Astrocyte (in vitro differentiated cells and primary cell): ENCODE measurements at regions not wholly inside any gene's neighbourhood (a gene's known extent, or its start where the extent isn't known, plus 50 kb on each side); places are given as distances from the start of the nearest gene placed in this dataset.

ENCODE experiments used
- DNase-seq: peaks from one replicate; pipeline ENCODE4 v3.0.0-alpha.2; 2010; ENCODE audit warnings: low read depth
- FAIRE-seq: peaks from 2 replicates; lab custom pipeline; 2011; peaks lifted over from hg19 to GRCh38; lab: Jason Lieb, UNC
- H2AFZ ChIP-seq: 2 replicates; pipeline ENCODE4 v1.6.0; 2012; ENCODE audit warnings: low read depth, low read length, inconsistent platforms
- H3K27ac ChIP-seq: 2 replicates; pipeline ENCODE4 v1.5.1; 2011; ENCODE audit warnings: low read depth, low read length, inconsistent platforms
- H3K27me3 ChIP-seq: 2 replicates; pipeline ENCODE4 v1.6.0; 2011; ENCODE audit warnings: low read length, inconsistent platforms; ENCODE audit not compliant: insufficient read depth
- H3K36me3 ChIP-seq: 2 replicates; pipeline ENCODE4 v1.5.1; 2011; ENCODE audit warnings: low read length, inconsistent platforms; ENCODE audit not compliant: insufficient read depth
- H3K4me1 ChIP-seq: 2 replicates; pipeline ENCODE4 v1.5.1; 2011; ENCODE audit warnings: low read length, inconsistent platforms; ENCODE audit not compliant: insufficient read depth
- H3K4me2 ChIP-seq: 2 replicates; pipeline ENCODE4 v1.6.0; 2012; ENCODE audit warnings: low read length, inconsistent platforms
- H3K4me3 ChIP-seq: 2 replicates; pipeline ENCODE4 v1.5.1; 2011; ENCODE audit warnings: low read depth, mild to moderate bottlenecking, low read length, inconsistent platforms; ENCODE audit not compliant: insufficient read depth
- H3K79me2 ChIP-seq: 2 replicates; pipeline ENCODE4 v1.6.0; 2012; ENCODE audit warnings: mild to moderate bottlenecking, low read length, inconsistent platforms; ENCODE audit not compliant: insufficient read depth
- H3K9ac ChIP-seq: 2 replicates; pipeline ENCODE4 v1.6.0; 2012; ENCODE audit warnings: mild to moderate bottlenecking, low read length, inconsistent platforms
- H3K9me3 ChIP-seq: 2 replicates; pipeline ENCODE4 v1.5.1; 2012; ENCODE audit warnings: low read depth, mild to moderate bottlenecking, low read length, inconsistent platforms; ENCODE audit not compliant: insufficient read depth
- H4K20me1 ChIP-seq: 2 replicates; pipeline ENCODE4 v1.6.0; 2012; ENCODE audit warnings: low read length, inconsistent platforms; ENCODE audit not compliant: insufficient read depth
- H3K27ac Mint-ChIP-seq: one replicate; pipeline ENCODE4 v1.8.0; 2021; ENCODE audit warnings: mild to moderate bottlenecking, mixed read lengths; ENCODE audit not compliant: unreplicated experiment
- H3K27me3 Mint-ChIP-seq: one replicate; pipeline ENCODE4 v1.8.0; 2021; ENCODE audit warnings: low read depth, mixed read lengths; ENCODE audit not compliant: unreplicated experiment
- H3K36me3 Mint-ChIP-seq: one replicate; pipeline ENCODE4 v1.8.0; 2021; ENCODE audit warnings: low read depth, mixed read lengths; ENCODE audit not compliant: unreplicated experiment
- H3K4me1 Mint-ChIP-seq: one replicate; pipeline ENCODE4 v1.8.0; 2021; ENCODE audit warnings: low read depth, mixed read lengths; ENCODE audit not compliant: unreplicated experiment
- H3K4me3 Mint-ChIP-seq: one replicate; pipeline ENCODE4 v1.8.0; 2021; ENCODE audit warnings: mild to moderate bottlenecking, moderate library complexity, mixed read lengths; ENCODE audit not compliant: unreplicated experiment
- H3K9me3 Mint-ChIP-seq: one replicate; pipeline ENCODE4 v1.8.0; 2021; ENCODE audit warnings: mild to moderate bottlenecking, mixed read lengths; ENCODE audit not compliant: unreplicated experiment
- EZH2 ChIP-seq: IDR thresholded peaks from 2 replicates; pipeline ENCODE4 v1.6.1; 2012; ENCODE audit warnings: mild to moderate bottlenecking, low read length, inconsistent platforms; ENCODE audit not compliant: insufficient read depth
- TF ChIP-seq, protein P1 (sequence below): IDR thresholded peaks from 2 replicates; pipeline ENCODE4 v1.5.1; 2011; ENCODE audit warnings: low read depth, mild to moderate bottlenecking, inconsistent platforms, low read length, moderate library complexity; ENCODE audit not compliant: insufficient read depth

DNA sequence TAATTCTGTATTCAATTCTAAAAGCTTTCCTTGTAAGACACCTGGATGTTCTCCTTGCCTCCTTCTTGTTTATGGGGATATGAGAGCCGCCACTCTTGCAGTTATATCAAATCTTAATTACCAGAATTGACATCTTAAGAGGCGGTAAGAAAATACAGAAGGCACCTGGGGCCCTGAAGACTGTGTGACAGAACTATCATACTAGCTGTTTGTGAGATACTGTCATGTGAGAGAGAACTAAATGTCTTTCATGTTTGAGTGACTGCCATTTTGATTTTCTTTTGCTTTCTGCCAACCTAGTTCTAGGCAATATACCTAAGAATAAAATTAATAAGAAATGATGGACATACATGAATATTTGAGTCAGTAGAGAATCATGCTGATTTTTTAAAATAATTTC lies 340.2 kb upstream of the SMIM31 start:
- Histone ChIP-seq H3K9me3 (no peaks in the 10 kb centered on the region), H3K27ac (no peak overlapping the region), H3K27me3 (no peaks in the 10 kb centered on the region), H4K20me1 (no peaks in the 10 kb centered on the region), H3K4me3 (no peak overlapping the region), H3K79me2 (no peaks in the 10 kb centered on the region), H2AFZ (no peak overlapping the region), H3K9ac (no peak overlapping the region), H3K4me2 (no peak overlapping the region), H3K4me1 (no peaks in the 10 kb centered on the region), H3K36me3 (no peaks in the 10 kb centered on the region)
- DNase-seq: no peak
- H3K36me3 Mint-ChIP-seq: no peaks in the 10 kb centered on the region
- no peaks in the 10 kb centered on the region for H3K4me1 Mint-ChIP-seq
- no peaks in the 10 kb centered on the region for H3K27me3 Mint-ChIP-seq
- H3K27ac Mint-ChIP-seq: no peak overlapping the region
- no peak for TF ChIP-seq EZH2
- TF ChIP-seq, protein P1, sequence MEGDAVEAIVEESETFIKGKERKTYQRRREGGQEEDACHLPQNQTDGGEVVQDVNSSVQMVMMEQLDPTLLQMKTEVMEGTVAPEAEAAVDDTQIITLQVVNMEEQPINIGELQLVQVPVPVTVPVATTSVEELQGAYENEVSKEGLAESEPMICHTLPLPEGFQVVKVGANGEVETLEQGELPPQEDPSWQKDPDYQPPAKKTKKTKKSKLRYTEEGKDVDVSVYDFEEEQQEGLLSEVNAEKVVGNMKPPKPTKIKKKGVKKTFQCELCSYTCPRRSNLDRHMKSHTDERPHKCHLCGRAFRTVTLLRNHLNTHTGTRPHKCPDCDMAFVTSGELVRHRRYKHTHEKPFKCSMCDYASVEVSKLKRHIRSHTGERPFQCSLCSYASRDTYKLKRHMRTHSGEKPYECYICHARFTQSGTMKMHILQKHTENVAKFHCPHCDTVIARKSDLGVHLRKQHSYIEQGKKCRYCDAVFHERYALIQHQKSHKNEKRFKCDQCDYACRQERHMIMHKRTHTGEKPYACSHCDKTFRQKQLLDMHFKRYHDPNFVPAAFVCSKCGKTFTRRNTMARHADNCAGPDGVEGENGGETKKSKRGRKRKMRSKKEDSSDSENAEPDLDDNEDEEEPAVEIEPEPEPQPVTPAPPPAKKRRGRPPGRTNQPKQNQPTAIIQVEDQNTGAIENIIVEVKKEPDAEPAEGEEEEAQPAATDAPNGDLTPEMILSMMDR: no peak
- no peak for FAIRE-seq
- peaks cover 6% of the 10 kb centered on the region for H3K9me3 Mint-ChIP-seq
- H3K4me3 Mint-ChIP-seq: no peak overlapping the region

DNA sequence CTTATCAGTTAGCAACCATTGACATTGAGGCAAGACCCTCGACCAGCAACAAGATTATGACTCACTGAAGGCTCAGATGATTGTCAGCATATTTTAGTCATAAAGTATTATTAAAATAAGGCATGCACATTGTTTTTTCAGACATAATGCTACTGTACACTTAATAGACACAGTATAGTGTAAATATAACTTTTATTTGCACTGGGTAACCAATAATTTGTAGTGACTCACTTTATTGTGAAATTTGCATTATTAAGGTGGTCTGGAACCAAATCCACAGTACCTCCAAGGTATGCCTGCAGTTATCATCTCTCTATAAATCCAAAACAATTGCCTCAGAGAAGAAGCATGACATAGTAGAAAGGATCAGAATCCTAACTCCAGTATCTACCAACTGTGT lies 330.1 kb upstream of the SMIM31 start:
- FAIRE-seq (no peak), DNase-seq (no peak)
- H3K4me2 ChIP-seq: no peak overlapping the region
- no peaks in the 10 kb centered on the region for H3K4me1 ChIP-seq
- H3K27me3 Mint-ChIP-seq: no peaks in the 10 kb centered on the region
- peaks cover 5% of the 10 kb centered on the region for H3K9me3 Mint-ChIP-seq
- H3K9ac ChIP-seq: no peak overlapping the region
- H3K4me3 Mint-ChIP-seq: no peak overlapping the region
- no peaks in the 10 kb centered on the region for H3K79me2 ChIP-seq
- no peak overlapping the region for H2AFZ ChIP-seq
- H3K27ac Mint-ChIP-seq: no peak overlapping the region
- no peaks in the 10 kb centered on the region for H3K4me1 Mint-ChIP-seq
- no peaks in the 10 kb centered on the region for H4K20me1 ChIP-seq
- H3K27me3 ChIP-seq: no peaks in the 10 kb centered on the region
- H3K4me3 ChIP-seq: no peak overlapping the region
- H3K9me3 ChIP-seq: no peaks in the 10 kb centered on the region
- no peak overlapping the region for H3K27ac ChIP-seq
- H3K36me3 Mint-ChIP-seq: no peaks in the 10 kb centered on the region
- no peaks in the 10 kb centered on the region for H3K36me3 ChIP-seq
- no peak for TF ChIP-seq EZH2
- TF ChIP-seq, protein P1: no peak

DNA sequence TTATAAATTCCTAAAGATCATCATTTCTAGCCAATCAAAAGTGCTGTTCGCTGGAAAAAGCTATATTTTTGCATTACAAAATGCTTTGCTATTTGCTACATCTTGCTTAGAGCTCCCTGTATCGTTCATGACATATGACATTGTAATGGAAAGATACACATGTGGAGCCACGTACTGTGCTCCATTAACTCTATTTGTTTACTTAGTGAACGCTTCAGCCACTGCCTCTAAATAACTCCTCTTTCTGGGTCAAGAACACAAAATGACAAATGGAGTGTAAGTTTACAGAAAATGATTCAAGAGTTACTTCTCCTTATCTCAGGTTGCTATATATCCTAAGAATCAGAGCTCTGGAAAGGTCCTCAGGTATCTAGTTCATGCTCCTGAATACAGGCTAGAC lies 329.1 kb upstream of the SMIM31 start:
- TF ChIP-seq, protein P1: no peak
- TF ChIP-seq EZH2: no peak
- no peaks in the 10 kb centered on the region for H3K27me3 Mint-ChIP-seq
- Histone ChIP-seq H4K20me1 (no peaks in the 10 kb centered on the region), H3K9ac (no peak overlapping the region), H3K79me2 (no peaks in the 10 kb centered on the region), H2AFZ (no peak overlapping the region), H3K4me3 (no peak overlapping the region), H3K36me3 (no peaks in the 10 kb centered on the region), H3K4me1 (no peaks in the 10 kb centered on the region), H3K27ac (no peak overlapping the region), H3K4me2 (no peak overlapping the region), H3K27me3 (no peaks in the 10 kb centered on the region), H3K9me3 (no peaks in the 10 kb centered on the region)
- no peaks in the 10 kb centered on the region for H3K36me3 Mint-ChIP-seq
- H3K27ac Mint-ChIP-seq: no peak overlapping the region
- H3K4me3 Mint-ChIP-seq: no peak overlapping the region
- peaks cover 2% of the 10 kb centered on the region for H3K9me3 Mint-ChIP-seq
- H3K4me1 Mint-ChIP-seq: peaks cover 6% of the 10 kb centered on the region
- FAIRE-seq: no peak
- no peak for DNase-seq
